GM12891 (cell line): ENCODE measurements at regions not wholly inside any gene's neighbourhood (a gene's known extent, or its start where the extent isn't known, plus 50 kb on each side); places are given as distances from the start of the nearest gene placed in this dataset.

ENCODE experiments used
- POLR2A ChIP-seq: IDR thresholded peaks from 2 replicates; pipeline ENCODE4 v1.6.1; 2011; ENCODE audit warnings: low read depth, low read length, control low read depth
- POLR2AphosphoS5 ChIP-seq: IDR thresholded peaks from 2 replicates; pipeline ENCODE4 v1.6.1; 2011; ENCODE audit warnings: low read depth, low read length, control low read depth
- POU2F2 ChIP-seq: IDR thresholded peaks from 2 replicates; pipeline ENCODE4 v1.6.1; 2011; ENCODE audit warnings: low read depth, mild to moderate bottlenecking, control low read depth, low read length, moderate library complexity
- SPI1 ChIP-seq: IDR thresholded peaks from 2 replicates; pipeline ENCODE4 v1.6.1; 2011; ENCODE audit warnings: low read depth, low read length, control low read depth
- TAF1 ChIP-seq: IDR thresholded peaks from 2 replicates; pipeline ENCODE4 v1.6.1; 2011; ENCODE audit warnings: low read depth, low read length, control low read depth

DNA sequence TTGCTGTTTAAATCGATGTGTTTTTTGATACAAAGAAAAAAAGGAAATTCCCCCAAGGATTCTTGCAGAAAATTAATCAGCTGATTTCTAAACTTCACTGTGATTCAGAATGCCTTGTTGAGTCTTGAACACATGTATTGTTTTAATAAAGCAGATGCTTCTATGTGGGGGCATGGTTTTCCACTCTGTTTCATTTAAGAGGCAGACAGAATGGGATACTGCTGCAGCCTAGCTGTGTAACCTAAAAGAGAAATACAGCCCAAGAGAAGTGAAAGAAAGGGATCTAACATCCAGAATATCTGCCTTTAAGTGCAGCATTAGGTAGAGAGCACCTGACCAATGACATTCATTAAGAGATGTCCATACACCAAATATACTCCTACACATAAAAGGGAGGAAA is 365.1 kb upstream of the CCNH start:
- TF ChIP-seq POLR2A, result no peak
- TF ChIP-seq POLR2AphosphoS5, result no peak
- no peak for TF ChIP-seq TAF1
- TF ChIP-seq SPI1, result no peak
- TF ChIP-seq POU2F2, result no peak
